GM18505 (cell line): ENCODE measurements at regions not wholly inside any gene's neighbourhood (a gene's known extent, or its start where the extent isn't known, plus 50 kb on each side); places are given as distances from the start of the nearest gene placed in this dataset.
"Not testable (repeated sequence)": the region's sequence is repeated elsewhere in the genome, so short reads cannot be mapped to it uniquely, and the experiment has no call there.

ENCODE experiments used
- ATAC-seq: cut with Tn5 transposase; IDR thresholded peaks from one replicate; pipeline ENCODE4 v1.9.1; 2021; ENCODE audit not compliant: unreplicated experiment
- POLR2A ChIP-seq: IDR thresholded peaks from 4 replicates; pipeline ENCODE4 v1.6.1; 2011; ENCODE audit warnings: borderline replicate concordance; ENCODE audit not compliant: insufficient read depth, insufficient read length; ENCODE audit errors: extremely low read depth

DNA sequence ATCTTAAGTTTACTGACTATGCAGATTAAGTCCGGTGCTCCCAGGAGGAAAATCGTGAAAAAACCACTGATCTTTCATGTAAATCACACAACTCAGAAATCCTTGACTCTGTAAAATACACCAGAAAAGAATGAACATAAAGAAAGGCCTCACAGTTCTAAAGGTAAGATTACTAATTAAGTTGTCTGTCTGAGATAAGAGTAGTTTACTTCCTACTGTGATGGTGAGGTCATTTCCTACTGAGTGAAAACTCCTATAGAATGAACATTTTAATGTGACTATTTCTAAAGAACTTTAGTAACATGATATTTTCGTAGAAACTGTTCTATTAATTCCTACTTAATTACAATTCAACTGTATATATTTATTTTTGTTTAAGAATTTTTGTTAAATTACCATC, 774.4 kb upstream of the CHORDC1 start:
- ATAC-seq, result no peak
- no peak for TF ChIP-seq POLR2A

GRCh38 chr11:90972159-90972558, 749.3 kb upstream of the CHORDC1 start:
- ATAC-seq, result not testable (repeated sequence)

DNA sequence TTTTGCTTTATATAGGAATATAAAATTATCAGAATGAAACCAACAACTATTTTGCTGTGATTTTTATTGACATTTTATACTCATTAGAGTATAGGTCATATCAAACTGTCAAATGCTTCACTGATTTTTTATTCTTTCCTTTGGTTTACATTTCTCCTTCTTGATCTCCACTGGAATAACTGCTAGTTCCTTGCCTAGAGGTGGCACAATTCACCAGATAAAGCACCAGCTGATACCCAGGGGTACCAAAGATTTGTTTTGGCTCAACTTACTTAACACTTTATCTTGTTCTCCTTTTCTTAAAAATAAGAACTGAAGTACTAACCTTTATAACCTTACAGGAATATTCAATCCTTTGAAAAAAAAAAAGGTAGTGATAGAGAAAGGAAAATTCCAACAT, 725.1 kb upstream of the CHORDC1 start:
- no peak for TF ChIP-seq POLR2A
- no peak for ATAC-seq

DNA sequence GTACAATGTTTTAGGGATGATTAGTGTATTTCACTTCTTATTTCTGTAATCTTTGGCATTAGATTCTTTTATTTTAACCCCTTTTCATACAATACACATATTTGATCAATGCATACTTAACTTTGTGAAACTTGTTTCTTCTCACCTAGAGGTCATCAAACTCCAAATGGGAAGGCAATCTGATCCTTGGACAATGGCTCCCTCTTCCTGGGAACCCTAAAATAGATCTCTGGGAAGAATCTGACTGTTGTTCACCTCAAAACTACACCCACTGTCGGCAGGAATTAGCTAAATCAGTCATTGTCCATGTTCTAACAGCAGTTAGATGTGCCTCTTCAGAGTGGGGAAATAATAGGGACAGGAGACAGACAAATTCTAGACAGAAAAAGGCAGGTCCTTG, 707.4 kb upstream of the CHORDC1 start:
- ATAC-seq, result no peak
- no peak for TF ChIP-seq POLR2A

GRCh38 chr11:90919332-90919731, 696.5 kb upstream of the CHORDC1 start:
- no peak for TF ChIP-seq POLR2A
- ATAC-seq, result no peak

DNA sequence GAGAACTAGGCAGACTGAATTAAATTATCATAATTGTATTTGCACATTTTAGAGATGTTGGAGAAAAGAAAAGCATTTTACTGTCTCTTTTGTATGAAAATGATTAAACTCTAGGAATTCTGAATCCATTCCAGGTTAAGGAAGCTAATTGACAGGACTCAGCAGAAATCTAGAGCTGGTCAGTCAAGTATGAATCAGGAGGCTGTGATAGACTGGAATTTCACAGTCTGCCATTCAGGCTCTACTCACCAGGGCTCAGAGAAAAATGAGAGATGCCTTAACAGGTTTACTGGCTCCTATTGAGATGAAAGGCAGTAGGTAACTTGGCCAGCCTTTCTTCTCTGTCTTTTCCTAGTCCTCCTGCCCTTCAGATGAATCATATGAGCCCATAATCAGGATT, 693.9 kb upstream of the CHORDC1 start:
- TF ChIP-seq POLR2A, result no peak
- ATAC-seq, result no peak

DNA sequence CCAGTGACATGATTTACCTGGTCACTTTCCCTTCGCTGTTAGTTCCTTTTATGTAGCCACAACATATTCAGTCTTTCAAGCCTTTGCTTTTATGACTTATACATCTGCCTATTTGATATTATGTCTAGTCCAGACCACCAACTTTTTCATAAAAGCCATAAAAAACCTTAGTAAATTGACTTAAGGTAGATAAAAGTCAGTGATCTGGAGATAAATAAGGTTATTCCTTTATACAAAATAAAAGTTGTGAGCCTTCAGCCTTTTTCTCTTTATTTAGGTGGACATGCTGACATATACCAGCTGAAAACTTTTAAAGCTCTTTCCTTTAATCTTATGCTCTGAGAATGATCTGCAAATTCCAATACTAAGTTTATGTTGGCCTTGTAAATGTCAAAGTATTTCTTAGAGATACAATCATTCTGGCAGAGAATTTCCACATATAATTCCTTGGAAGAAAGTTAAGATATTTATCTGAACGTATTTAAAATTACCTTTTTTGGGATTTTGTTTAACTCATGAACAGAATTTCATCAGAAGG, 690.4 kb upstream of the CHORDC1 start:
- no peak for TF ChIP-seq POLR2A
- ATAC-seq, result no peak

- no peak for ATAC-seq
- no peak for TF ChIP-seq POLR2A
Observed at GRCh38 chr11:90912631-90913030, 689.8 kb upstream of the CHORDC1 start.

DNA sequence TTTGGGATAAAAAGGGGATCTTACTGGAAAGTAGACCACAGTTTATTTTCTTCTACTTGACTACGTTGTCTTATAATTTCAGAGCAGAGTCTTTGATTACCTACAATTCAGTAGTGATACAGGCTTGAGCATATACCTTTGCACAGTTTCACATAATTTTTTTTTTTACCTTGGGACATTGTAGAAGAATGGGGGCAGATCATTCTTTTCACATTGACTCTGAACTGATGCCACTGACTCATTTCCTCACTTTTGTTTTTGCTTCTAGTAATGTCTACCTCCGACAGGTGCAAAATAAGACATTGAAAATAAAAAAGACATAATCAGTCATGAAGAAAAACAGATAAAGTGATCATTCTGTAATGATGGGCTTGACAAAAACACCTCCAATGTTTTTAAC, 688.3 kb upstream of the CHORDC1 start:
- no peak for ATAC-seq
- no peak for TF ChIP-seq POLR2A

- TF ChIP-seq POLR2A, result no peak
- no peak for ATAC-seq
Observed at GRCh38 chr11:90908074-90908473, 685.2 kb upstream of the CHORDC1 start.

- TF ChIP-seq POLR2A, result no peak
- no peak for ATAC-seq
Observed at GRCh38 chr11:90895850-90896249, 673.0 kb upstream of the CHORDC1 start.

DNA sequence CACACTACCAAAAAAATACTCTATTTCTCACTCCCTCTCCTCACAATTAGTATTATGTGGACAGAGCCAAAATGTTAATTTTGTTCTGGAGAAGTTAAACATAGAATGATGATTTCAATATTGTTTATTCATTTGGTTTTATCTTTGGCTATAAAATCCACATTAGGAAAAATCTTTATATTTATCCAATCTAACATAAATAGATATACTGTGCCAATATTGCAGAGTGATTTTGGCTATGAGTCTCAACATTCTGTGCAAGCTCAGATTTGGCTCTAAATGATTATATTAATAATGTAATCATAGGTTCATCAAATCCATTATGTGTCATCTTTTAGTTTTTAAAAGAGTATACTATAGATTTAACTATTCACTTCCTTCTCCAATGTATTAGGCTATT, 667.5 kb upstream of the CHORDC1 start:
- TF ChIP-seq POLR2A, result no peak
- ATAC-seq, result no peak

GRCh38 chr11:90884181-90884580, 661.3 kb upstream of the CHORDC1 start:
- TF ChIP-seq POLR2A, result no peak
- no peak for ATAC-seq

DNA sequence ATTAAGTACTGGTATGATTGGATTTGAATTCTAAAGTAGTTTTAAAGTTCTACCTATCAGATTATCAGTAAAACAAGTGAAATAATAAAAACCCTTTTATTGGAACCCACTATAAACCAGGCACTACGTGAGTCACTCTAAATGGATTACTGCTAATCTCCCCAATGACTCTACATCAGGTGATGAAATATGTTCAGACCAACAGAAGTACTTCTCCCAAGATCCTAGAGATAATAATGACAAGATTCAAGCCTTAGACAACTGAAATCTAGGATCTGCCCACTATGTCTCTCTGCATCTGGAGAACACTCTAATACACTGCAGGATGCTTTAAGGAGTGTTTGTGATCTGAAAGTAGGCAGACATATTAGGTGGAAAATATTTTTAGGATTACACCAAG, 652.1 kb upstream of the CHORDC1 start:
- no peak for TF ChIP-seq POLR2A
- no peak for ATAC-seq

DNA sequence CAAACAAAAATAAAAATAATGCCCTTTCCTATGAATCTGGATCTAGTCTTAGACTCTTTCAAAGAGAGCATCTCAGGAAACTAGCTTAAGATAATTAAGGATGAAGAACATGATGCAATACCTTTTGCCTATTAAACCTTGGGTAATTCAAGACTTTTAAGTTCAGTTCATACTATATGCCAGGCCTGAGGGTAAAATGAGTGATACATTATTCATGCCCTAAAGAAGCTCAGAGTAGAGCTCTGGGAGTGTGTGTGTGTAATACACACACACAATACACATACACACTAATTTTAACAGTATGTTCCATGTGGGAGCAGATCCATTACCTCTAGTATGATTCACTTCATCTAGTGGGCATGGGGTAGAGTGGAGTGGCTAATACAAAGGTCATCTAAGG, 651.4 kb upstream of the CHORDC1 start:
- no peak for ATAC-seq
- TF ChIP-seq POLR2A, result no peak
